ENCODE measurements at regions not wholly inside any gene's neighbourhood (a gene's known extent, or its start where the extent isn't known, plus 50 kb on each side); places are given as distances from the start of the nearest gene placed in this dataset.

- no peak for TF ChIP-seq NR2C2 (CRISPR knock-in tag; IDR thresholded peaks at IDR 0.05)
- no peak for TF ChIP-seq NFYB (CRISPR knock-in tag; conservative IDR thresholded peaks at IDR 0.05; ENCODE audit: low read depth)
- TF ChIP-seq ELF4 (CRISPR knock-in tag; IDR thresholded peaks at IDR 0.05; ENCODE audit: low read depth): no peak
- no peak for TF ChIP-seq PREB (CRISPR knock-in tag; IDR thresholded peaks at IDR 0.05; ENCODE audit: borderline replicate concordance)
- TF ChIP-seq ZNF121 (CRISPR knock-in tag; IDR thresholded peaks at IDR 0.05): no peak
- TF ChIP-seq IRF1 (CRISPR knock-in tag; IDR thresholded peaks at IDR 0.05): no peak
- no peak for TF ChIP-seq ZNF423 (CRISPR knock-in tag; IDR thresholded peaks at IDR 0.05)
- TF ChIP-seq ZNF138 (CRISPR knock-in tag; conservative IDR thresholded peaks at IDR 0.05): no peak
Observed at GRCh38 chr9:115192280-115192679, 74.3 kb upstream of the TNC start (continued).

GRCh38 chr9:115192835-115193525 is 75.0 kb upstream of the TNC start:
- peaks cover 22% of the 10 kb centered on the region for H3K36me3 Mint-ChIP-seq
- no peak overlapping the region for H3K27ac Mint-ChIP-seq
- no peak overlapping the region for H3K4me3 Mint-ChIP-seq
- POLR2A ChIA-PET: no interaction called here
- H3K27me3 Mint-ChIP-seq (ENCODE audit: low read depth): no peaks in the 10 kb centered on the region; the same call in none of the 2 replicates
- CTCF ChIA-PET: no interaction called here
- ATAC-seq (no peak), DNase-seq (ENCODE audit: low spot score) (no peak)
- peaks cover 37% of the 10 kb centered on the region for H3K4me1 Mint-ChIP-seq
- TF ChIP-seq ATF2 (CRISPR knock-in tag; IDR thresholded peaks at IDR 0.05; ENCODE audit: borderline replicate concordance, low read depth): no peak
- no peak for TF ChIP-seq ZNF423 (CRISPR knock-in tag; IDR thresholded peaks at IDR 0.05)
- TF ChIP-seq ZNF232 (CRISPR knock-in tag; IDR thresholded peaks at IDR 0.05): no peak
- no peak for TF ChIP-seq PRRX2 (CRISPR knock-in tag; IDR thresholded peaks at IDR 0.05)
- no peak for TF ChIP-seq IRF1 (CRISPR knock-in tag; IDR thresholded peaks at IDR 0.05)
- peaks cover 32% of the 10 kb centered on the region for H3K9me3 Mint-ChIP-seq

- CTCF ChIA-PET: no interaction called here
- ATAC-seq: peak; percentile 80
Observed at GRCh38 chr9:115193777-115194176, 75.8 kb upstream of the TNC start.

More at GRCh38 chr9:115193777-115194176, 75.8 kb upstream of the TNC start:
- peak overlapping the region; percentile 28 for H3K4me3 Mint-ChIP-seq
- H3K27me3 Mint-ChIP-seq (ENCODE audit: low read depth): no peaks in the 10 kb centered on the region; the same call in none of the 2 replicates
- DNase-seq (ENCODE audit: low spot score): no peak
- POLR2A ChIA-PET: no interaction called here
- H3K9me3 Mint-ChIP-seq: peaks cover 32% of the 10 kb centered on the region
- TF ChIP-seq ZNF425 (CRISPR knock-in tag; conservative IDR thresholded peaks at IDR 0.05): no peak
- TF ChIP-seq TEAD1 (CRISPR knock-in tag; IDR thresholded peaks at IDR 0.05): 0 out of 2 replicates have a peak, but pooled peaks have one; percentile 30
- no peak for TF ChIP-seq ATF6 (CRISPR knock-in tag; IDR thresholded peaks at IDR 0.05)
- no peak for TF ChIP-seq TEAD4 (CRISPR knock-in tag; IDR thresholded peaks at IDR 0.05)
- TF ChIP-seq ETV6 (CRISPR knock-in tag; IDR thresholded peaks at IDR 0.05): no peak
- TF ChIP-seq FOXK1 (CRISPR knock-in tag; IDR thresholded peaks at IDR 0.05): peak; percentile 25; the same call in 1 of the 2 replicates
- peak; percentile 57; the same call in 1 of the 2 replicates for TF ChIP-seq MAX (CRISPR knock-in tag; IDR thresholded peaks at IDR 0.05)
- no peak for TF ChIP-seq SP1 (CRISPR knock-in tag; conservative IDR thresholded peaks at IDR 0.05)
- no peak for TF ChIP-seq MLX (CRISPR knock-in tag; IDR thresholded peaks at IDR 0.05)
- peaks cover 22% of the 10 kb centered on the region for H3K36me3 Mint-ChIP-seq
- H3K27ac Mint-ChIP-seq: peak overlapping the region; percentile 48
- peaks cover 38% of the 10 kb centered on the region for H3K4me1 Mint-ChIP-seq
